ENCODE measurements at regions not wholly inside any gene's neighbourhood (a gene's known extent, or its start where the extent isn't known, plus 50 kb on each side); places are given as distances from the start of the nearest gene placed in this dataset.

DNA sequence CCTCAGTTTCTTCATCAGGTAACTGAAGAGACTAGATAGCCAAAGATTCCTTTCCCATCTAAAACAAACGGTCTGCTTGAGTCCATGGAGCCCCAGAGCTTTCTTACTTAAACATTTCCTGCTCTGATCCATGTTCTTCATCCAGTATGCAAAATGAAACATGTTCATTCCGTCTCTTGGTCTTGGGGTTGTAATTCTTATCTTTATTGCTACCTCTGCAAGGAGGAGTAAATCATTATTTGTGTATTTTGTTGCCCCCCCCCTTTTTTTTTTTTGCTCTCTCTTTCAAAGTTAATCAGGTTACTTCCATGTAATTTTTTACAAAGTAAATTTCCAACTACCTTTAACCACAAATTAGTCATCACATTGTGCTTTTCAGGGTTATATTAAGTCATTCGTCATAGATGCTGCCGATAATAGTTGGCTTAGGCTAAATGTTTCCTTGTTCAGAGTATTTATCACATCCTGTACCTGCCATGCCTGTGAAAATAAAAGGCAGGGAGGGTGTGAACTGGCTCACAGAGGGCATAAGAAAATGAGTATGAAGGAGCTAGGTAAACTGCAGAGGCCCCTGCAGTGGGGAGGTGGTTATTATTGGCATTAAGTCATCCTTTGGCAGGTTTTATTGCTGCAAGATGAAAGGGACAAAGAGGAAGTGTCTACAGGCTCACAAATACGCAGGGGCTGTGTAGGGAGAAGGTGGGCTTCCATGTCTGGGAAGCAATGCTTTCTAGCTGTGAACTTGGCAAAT, 76.7 kb upstream of the HS3ST1 start:
- POLR2A ChIA-PET = no interaction called here
- Mint-ChIP-seq H3K4me1 (ENCODE audit: low read depth) (peaks cover 12% of the 10 kb centered on the region), H3K27me3 (ENCODE audit: low read depth) (no peaks in the 10 kb centered on the region), H3K4me3 (no peak overlapping the region), H3K36me3 (ENCODE audit: low read depth) (no peaks in the 10 kb centered on the region), H3K9me3 (ENCODE audit: insufficient read depth) (no peaks in the 10 kb centered on the region), H3K27ac (no peak overlapping the region)
- ATAC-seq = peak; percentile 27
- no peak for DNase-seq
- CTCF ChIA-PET = no interaction called here

DNA sequence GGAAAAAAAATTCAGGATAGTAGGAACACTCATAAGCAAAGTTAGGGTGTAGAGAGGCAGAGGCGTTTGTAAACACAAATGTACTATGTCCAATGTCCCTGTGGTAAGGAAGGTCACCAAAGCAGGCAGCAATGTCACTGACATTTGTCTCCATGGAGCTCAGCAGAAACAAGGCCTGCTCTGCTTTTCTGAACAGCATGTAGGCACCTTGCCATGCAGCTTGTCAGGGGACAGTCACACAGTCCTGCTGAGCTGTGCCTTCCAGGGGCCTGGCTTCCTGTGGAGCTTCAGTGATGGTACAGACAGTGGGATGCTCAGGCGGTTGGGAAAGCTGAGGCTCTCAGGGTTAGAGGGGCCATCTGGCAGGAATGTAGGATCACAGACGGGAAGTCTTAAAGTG, 74.5 kb upstream of the HS3ST1 start:
- no peak for DNase-seq
- ChIA-PET POLR2A (no interaction called here), CTCF (no interaction called here)
- ATAC-seq = no peak
- Mint-ChIP-seq H3K4me1 (ENCODE audit: low read depth) (peaks cover 12% of the 10 kb centered on the region), H3K4me3 (no peak overlapping the region), H3K9me3 (ENCODE audit: insufficient read depth) (no peaks in the 10 kb centered on the region), H3K27ac (no peak overlapping the region), H3K27me3 (ENCODE audit: low read depth) (no peaks in the 10 kb centered on the region), H3K36me3 (ENCODE audit: low read depth) (no peaks in the 10 kb centered on the region)

DNA sequence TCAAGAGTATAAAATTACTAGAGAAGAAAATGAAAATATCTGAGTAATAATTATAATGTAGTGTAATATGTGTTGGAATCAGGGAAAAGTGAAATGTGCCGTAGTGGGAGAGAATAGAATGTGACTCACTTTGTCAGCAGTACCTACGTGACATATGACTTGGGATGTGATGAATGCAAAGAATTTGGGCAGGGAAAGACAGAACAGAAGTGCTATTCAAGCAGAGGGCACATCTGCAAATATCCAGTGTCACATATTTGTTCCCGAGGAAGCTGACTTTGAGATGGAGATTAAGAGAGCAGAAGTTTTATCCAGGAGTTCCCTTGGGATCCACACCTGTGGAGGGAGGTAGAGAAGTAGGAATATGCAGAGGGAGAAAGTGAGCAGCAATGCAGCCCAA, 69.3 kb upstream of the HS3ST1 start:
- H3K27ac Mint-ChIP-seq = no peak overlapping the region
- ATAC-seq = no peak
- ChIA-PET POLR2A (no interaction called here), CTCF (interaction anchor here (1.3 to 1.7 kb wide), 2 partner anchors 14 to 47 kb away, joined by 3 to 4 read pairs; no protein-coding TSS in a partner anchor)
- no peak overlapping the region for H3K4me3 Mint-ChIP-seq
- H3K9me3 Mint-ChIP-seq (ENCODE audit: insufficient read depth) = no peaks in the 10 kb centered on the region
- no peak for DNase-seq
- H3K4me1 Mint-ChIP-seq (ENCODE audit: low read depth) = peaks cover 10% of the 10 kb centered on the region
- peaks cover 2% of the 10 kb centered on the region for H3K27me3 Mint-ChIP-seq (ENCODE audit: low read depth)
- no peaks in the 10 kb centered on the region for H3K36me3 Mint-ChIP-seq (ENCODE audit: low read depth)

GRCh38 chr4:11497212-11497806, 68.6 kb upstream of the HS3ST1 start:
- H3K27me3 Mint-ChIP-seq (ENCODE audit: low read depth) = peaks cover 2% of the 10 kb centered on the region
- H3K36me3 Mint-ChIP-seq (ENCODE audit: low read depth) = no peaks in the 10 kb centered on the region
- H3K4me1 Mint-ChIP-seq (ENCODE audit: low read depth) = peaks cover 10% of the 10 kb centered on the region
- POLR2A ChIA-PET = no interaction called here
- H3K4me3 Mint-ChIP-seq = no peak overlapping the region
- CTCF ChIA-PET = interaction anchor here (0.6 to 1.7 kb wide), 3 partner anchors 13 to 46 kb away, joined by 3 to 4 read pairs (median 3); no protein-coding TSS in a partner anchor
- no peak for ATAC-seq
- no peaks in the 10 kb centered on the region for H3K9me3 Mint-ChIP-seq (ENCODE audit: insufficient read depth)
- DNase-seq = peak; percentile 29
- no peak overlapping the region for H3K27ac Mint-ChIP-seq

GRCh38 chr4:11496351-11496829, 67.7 kb upstream of the HS3ST1 start:
- CTCF ChIA-PET = interaction anchor here (0.9 kb wide), 1 partner anchor 15 kb away, joined by 3 read pairs; no protein-coding TSS in a partner anchor

DNA sequence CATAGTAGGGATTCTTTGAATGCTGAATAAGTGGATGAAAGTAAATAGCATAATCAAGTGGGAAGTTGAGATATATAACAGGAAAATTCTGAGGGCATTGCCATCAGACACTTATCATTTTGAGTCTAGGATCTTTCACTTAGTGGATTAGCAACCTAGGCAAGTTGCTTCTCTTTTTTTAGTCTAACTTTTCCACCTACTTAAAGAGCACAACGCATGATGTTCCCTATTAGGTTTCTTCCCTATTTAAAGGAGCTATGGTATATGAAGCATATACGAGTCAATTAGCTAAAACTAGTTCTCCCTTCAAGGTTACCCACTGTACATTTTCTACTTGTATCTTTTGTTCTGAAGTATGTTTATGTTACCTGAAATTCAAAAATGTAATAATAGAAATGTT, 67.1 kb upstream of the HS3ST1 start:
- ATAC-seq (no peak), DNase-seq (no peak)
- Mint-ChIP-seq H3K4me1 (ENCODE audit: low read depth) (peaks cover 11% of the 10 kb centered on the region), H3K9me3 (ENCODE audit: insufficient read depth) (no peaks in the 10 kb centered on the region), H3K27me3 (ENCODE audit: low read depth) (peaks cover 2% of the 10 kb centered on the region), H3K4me3 (no peak overlapping the region), H3K36me3 (ENCODE audit: low read depth) (no peaks in the 10 kb centered on the region), H3K27ac (no peak overlapping the region)
- ChIA-PET POLR2A (no interaction called here), CTCF (interaction anchor here (0.9 kb wide), 1 partner anchor 14 kb away, joined by 3 read pairs; no protein-coding TSS in a partner anchor)

More at GRCh38 chr4:11496351-11496829, 67.7 kb upstream of the HS3ST1 start:
- Mint-ChIP-seq H3K4me1 (ENCODE audit: low read depth) (peaks cover 10% of the 10 kb centered on the region), H3K9me3 (ENCODE audit: insufficient read depth) (no peaks in the 10 kb centered on the region), H3K27me3 (ENCODE audit: low read depth) (peaks cover 2% of the 10 kb centered on the region), H3K27ac (no peak overlapping the region), H3K4me3 (no peak overlapping the region), H3K36me3 (ENCODE audit: low read depth) (no peaks in the 10 kb centered on the region)
- DNase-seq (no peak), ATAC-seq (no peak)
- POLR2A ChIA-PET = no interaction called here

DNA sequence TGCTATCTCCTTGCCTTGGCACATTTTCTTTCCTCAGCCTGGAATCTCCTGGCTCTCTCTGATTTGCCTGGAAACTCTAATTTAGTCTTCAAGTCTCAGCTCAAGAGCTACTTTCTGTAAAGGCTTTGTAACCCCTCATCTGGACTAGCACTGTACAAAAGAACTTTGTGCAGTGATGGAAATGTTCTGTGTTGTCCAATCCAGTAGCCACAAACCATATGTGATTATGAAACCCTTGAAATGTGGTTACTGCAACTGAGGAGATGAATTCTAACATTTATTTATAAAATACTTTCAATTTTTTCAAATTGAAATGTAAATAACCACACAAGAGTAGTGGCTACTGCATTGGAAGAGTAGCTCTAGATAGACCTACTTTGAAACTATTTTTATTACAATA, 66.6 kb upstream of the HS3ST1 start:
- Mint-ChIP-seq H3K4me1 (ENCODE audit: low read depth) (peaks cover 11% of the 10 kb centered on the region), H3K27me3 (ENCODE audit: low read depth) (peaks cover 2% of the 10 kb centered on the region), H3K4me3 (no peak overlapping the region), H3K9me3 (ENCODE audit: insufficient read depth) (no peaks in the 10 kb centered on the region), H3K36me3 (ENCODE audit: low read depth) (no peaks in the 10 kb centered on the region), H3K27ac (no peak overlapping the region)
- CTCF ChIA-PET = interaction anchor here (0.9 kb wide), 1 partner anchor 14 kb away, joined by 3 read pairs; no protein-coding TSS in a partner anchor
- no peak for ATAC-seq
- DNase-seq = no peak
- POLR2A ChIA-PET = no interaction called here

DNA sequence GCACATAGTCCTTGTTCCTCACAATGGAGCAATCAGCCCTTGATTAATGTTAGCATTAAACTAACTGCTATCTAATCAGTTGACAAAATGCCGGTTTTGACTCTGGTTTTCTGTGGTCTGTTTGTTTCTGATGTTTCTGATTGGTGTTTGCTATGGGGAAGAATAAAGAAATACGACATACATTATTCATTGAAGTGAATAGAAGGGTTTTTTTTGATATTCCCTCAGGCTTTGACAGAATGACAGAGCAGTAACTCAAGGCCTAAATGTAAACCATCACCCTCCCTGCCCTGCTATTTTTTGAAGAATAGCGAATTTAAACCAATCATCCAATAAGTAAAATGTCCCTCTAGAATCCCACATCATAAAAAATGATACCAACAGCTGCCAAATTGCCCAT, 65.5 kb upstream of the HS3ST1 start:
- ChIA-PET CTCF (no interaction called here), POLR2A (no interaction called here)
- no peak overlapping the region for H3K4me3 Mint-ChIP-seq
- no peak overlapping the region for H3K27ac Mint-ChIP-seq
- no peaks in the 10 kb centered on the region for H3K36me3 Mint-ChIP-seq (ENCODE audit: low read depth)
- ATAC-seq = no peak
- peaks cover 2% of the 10 kb centered on the region for H3K27me3 Mint-ChIP-seq (ENCODE audit: low read depth)
- H3K4me1 Mint-ChIP-seq (ENCODE audit: low read depth) = peaks cover 16% of the 10 kb centered on the region
- DNase-seq = no peak
- no peaks in the 10 kb centered on the region for H3K9me3 Mint-ChIP-seq (ENCODE audit: insufficient read depth)

GRCh38 chr4:11489453-11490083, 60.9 kb upstream of the HS3ST1 start:
- no peak overlapping the region for H3K4me3 Mint-ChIP-seq
- no peaks in the 10 kb centered on the region for H3K9me3 Mint-ChIP-seq (ENCODE audit: insufficient read depth)
- peaks cover 29% of the 10 kb centered on the region for H3K4me1 Mint-ChIP-seq (ENCODE audit: low read depth)
- no peak overlapping the region for H3K27ac Mint-ChIP-seq
- ATAC-seq = no peak
- H3K27me3 Mint-ChIP-seq (ENCODE audit: low read depth) = no peaks in the 10 kb centered on the region
- ChIA-PET POLR2A (no interaction called here), CTCF (interaction anchor here (1.0 to 1.1 kb wide), 2 partner anchors 9 to 18 kb away, joined by 3 to 4 read pairs; no protein-coding TSS in a partner anchor)
- DNase-seq = no peak
- H3K36me3 Mint-ChIP-seq (ENCODE audit: low read depth) = peaks cover 5% of the 10 kb centered on the region

DNA sequence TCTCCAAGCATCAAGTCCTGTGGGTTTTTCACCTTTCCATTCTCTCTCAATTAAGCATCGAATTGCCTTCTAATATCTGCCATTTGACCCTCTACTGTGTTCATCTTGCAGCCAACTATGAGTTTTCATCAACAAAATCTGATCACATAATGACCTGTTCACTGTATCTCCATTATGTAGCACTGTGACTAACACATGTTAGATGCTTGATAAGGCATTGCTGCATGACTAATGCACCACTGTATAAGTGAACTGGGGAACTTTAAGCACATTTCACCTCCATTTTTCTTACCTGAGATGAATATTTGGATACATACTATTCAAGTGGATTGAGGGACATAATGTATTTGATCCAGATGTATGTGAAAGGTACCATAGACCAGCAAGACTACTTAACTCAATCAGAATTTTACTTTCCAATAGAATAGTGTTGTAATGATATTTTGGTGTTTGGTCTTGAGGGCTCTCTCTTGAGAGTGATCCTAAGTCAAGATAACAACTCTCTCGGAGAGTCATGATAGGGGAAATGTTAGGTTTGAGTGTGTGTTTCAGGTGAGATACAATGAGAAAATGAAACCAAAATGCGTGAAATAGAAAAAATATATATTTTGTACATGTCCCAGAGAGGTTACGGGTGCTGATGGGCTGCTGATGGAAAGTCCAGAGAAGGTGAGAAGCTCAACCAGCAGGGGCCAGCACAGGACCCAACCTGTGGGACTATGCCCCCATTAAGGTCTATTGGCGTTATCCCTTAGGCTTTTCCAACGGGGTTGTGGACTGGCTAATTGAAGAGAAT, 60.2 kb upstream of the HS3ST1 start:
- Mint-ChIP-seq H3K36me3 (ENCODE audit: low read depth) (peaks cover 5% of the 10 kb centered on the region), H3K27me3 (ENCODE audit: low read depth) (no peaks in the 10 kb centered on the region), H3K4me1 (ENCODE audit: low read depth) (peaks cover 29% of the 10 kb centered on the region), H3K9me3 (ENCODE audit: insufficient read depth) (no peaks in the 10 kb centered on the region), H3K4me3 (no peak overlapping the region), H3K27ac (no peak overlapping the region)
- POLR2A ChIA-PET = interaction anchor here (0.8 kb wide), 1 partner anchor 20 kb away, joined by 3 read pairs; no protein-coding TSS in a partner anchor
- no peak for ATAC-seq
- CTCF ChIA-PET = interaction anchor here (1.0 to 1.1 kb wide), 2 partner anchors 8 to 17 kb away, joined by 3 to 4 read pairs; no protein-coding TSS in a partner anchor
- DNase-seq = no peak

DNA sequence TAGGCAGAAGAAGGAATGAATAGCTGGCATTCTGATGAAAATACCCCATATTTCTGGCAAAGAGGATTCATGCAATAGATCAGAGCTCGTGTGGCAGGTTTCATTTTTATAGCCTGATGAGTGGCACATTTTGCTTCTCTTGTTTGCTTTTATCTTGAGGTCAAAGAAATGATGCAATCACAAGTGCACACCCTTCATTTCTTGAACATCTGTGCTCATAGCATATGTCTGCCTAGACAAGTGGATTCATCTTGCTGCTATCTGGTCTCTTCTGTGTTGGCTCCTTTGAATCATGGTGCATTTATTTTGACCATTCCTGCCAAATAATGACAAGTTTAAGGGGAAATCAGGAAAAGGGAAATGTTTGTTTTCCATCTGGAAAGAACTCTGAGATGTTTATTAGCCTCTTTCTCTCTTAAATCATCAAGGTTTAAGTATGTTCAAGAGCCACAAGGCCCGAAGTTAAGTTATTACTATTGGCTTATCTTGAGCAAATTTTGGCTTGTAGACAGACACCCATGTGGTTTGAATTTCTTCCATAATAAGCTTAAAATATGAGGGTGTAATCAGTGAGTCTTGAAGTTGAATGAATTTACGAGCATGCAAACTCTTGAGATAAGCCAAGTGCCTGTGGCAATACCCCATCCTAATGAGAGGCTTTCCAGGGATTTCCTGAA, 59.3 kb upstream of the HS3ST1 start:
- ATAC-seq (no peak), DNase-seq (no peak)
- Mint-ChIP-seq H3K36me3 (ENCODE audit: low read depth) (peaks cover 5% of the 10 kb centered on the region), H3K4me1 (ENCODE audit: low read depth) (peaks cover 29% of the 10 kb centered on the region), H3K27ac (no peak overlapping the region), H3K27me3 (ENCODE audit: low read depth) (no peaks in the 10 kb centered on the region), H3K9me3 (ENCODE audit: insufficient read depth) (no peaks in the 10 kb centered on the region), H3K4me3 (no peak overlapping the region)
- ChIA-PET POLR2A (interaction anchor here (0.8 kb wide), 1 partner anchor 21 kb away, joined by 3 read pairs; no protein-coding TSS in a partner anchor), CTCF (no interaction called here)

Data from activated CD8-positive, alpha-beta T cell treated with anti-CD3 and anti-CD28 coated beads, Interleukin-2, amount 10 ng/mL, durations not matched to agents 7 days and 5 days (primary cell).